ENCODE measurements at regions not wholly inside any gene's neighbourhood (a gene's known extent, or its start where the extent isn't known, plus 50 kb on each side); places are given as distances from the start of the nearest gene placed in this dataset.
A peak's percentile ranks its signal among the peaks of the same experiment; 100 is the strongest.

DNA sequence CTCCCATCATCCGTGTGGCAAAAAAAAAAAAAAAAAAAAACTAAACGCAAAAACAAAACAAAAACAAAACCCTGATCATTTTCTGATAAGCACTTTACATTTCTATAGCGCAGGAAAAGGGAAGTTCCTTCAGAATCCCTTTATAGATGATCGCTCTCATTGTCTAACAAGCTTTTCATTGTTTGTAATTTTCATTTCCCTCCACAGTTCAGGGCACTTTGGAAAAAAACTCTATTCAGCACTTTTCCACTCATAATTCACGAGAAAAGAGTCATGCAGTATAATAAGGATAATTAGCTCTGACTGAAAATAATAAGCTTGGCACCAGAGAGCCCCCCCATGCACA is 89.4 kb upstream of the ATXN1 start:
- DNase-seq: no peak

DNA sequence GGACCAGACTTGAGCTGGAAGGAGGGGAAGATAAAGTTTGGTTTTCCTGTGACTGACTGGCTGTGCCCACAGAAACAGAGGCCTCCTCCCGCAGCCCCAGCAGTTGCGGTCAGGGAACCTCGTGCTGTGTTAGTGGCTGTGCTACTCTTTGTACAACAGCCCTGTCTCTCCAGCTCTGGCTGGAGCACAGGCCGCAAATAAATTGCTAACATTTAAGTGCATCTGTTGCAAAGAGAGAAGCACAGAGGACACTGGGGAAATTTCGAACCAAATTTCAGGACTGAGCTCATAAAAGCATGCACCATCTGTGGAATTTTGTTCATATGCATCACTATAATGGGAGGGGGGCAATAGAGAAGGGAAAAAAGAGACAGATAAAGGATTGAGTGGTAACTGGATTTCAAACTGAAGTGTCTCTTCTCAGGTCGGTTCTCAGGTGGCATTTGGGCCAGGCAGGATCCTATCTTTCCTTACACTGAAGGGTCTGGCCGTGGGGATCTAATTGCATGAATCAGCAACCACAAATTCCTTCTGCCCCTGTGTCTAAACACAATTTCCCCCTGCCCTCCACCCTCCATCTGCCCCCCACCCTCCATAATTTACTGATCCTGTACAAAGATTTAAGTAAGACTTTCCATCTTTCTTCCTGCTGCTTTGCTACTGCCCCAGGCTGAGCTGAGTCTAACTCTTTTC is 88.9 kb upstream of the ATXN1 start:
- no peak for DNase-seq

DNA sequence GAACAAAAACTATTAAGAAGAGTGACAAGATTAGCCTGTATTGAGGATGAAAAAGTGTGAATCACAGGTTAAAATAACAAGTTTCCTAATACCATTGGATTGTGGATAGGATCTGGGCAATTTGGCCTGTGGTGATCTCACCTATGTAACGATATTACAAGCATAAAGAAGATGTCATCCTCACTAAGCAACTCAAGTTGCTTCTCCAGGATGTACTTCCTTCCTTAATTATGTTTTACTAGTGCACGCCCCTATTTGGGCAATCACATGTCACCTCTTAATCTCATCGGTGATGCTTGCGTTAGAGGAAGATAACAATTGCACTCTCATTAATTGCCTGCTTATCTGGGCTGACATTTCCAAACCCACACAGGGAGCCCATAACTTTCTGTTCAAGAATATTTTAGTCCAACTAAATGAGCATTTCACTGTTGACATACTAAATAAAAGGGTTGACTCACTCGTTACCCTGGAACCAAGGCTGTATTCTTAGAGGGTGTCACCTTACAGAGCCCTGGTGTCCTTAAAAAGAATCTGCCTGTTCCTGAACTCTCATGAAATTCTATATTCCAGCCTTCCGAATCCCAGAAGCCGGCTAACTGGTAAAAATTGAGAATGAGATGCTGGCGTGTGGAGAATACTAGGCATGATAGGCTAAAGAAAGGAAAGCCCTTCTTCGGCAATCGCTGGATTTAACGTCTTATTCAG is 88.2 kb upstream of the ATXN1 start:
- no peak for DNase-seq

DNA sequence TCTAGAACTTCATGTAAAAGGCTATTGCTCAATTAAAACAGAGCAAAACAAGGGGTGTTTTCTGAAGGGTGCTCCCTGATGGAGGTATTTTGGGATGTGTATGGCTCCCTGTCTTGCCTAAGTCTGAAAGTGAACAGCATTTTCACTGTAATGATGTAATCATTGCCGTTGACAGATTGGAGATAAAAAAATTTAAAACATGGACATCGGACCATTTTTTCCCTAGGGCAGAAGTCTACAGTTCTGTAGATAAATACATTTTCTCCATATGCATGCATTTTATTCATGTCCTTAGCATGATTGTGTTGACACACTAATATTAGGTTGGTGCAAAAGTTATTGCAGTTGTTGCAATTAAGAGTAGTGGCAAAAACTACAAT is 85.1 kb upstream of the ATXN1 start:
- no peak for DNase-seq

DNA sequence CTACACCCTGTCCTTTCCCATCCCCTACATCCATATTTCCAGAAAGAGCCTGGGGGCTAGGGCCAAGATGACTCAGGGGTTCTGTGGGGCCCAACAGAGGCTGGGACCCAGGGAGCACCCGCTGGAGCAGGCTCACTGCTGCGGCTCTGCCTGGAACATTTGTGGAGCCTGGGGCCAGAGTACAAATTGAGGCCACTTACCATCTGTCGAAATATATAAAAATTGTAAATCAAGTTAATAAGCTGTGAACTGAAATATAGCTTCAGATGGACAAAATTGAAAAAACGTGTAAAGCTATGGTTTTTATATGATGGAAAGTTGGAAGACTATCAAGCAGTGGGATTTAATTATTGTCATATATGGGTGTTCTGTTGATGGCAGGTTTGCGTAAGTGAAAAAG is 82.9 kb upstream of the ATXN1 start:
- DNase-seq: no peak

DNA sequence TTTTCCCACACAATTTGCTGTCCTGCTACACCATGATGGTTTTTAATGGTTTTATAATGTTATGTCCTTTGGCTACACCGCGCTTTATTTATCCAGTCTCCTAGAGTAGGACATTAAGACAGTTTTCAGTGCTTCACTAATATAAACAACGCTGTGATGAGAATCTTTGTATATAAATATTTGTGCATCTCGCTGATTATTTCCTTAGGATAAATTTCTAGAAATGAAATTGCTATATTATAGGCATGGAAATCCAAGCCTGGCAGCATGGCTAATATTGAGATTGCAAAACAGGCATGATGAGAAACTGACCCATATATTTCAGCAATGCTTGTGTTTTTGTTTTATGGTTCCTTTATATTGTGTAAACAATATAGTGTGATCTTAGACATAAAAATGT is 81.4 kb upstream of the ATXN1 start:
- DNase-seq: no peak

DNA sequence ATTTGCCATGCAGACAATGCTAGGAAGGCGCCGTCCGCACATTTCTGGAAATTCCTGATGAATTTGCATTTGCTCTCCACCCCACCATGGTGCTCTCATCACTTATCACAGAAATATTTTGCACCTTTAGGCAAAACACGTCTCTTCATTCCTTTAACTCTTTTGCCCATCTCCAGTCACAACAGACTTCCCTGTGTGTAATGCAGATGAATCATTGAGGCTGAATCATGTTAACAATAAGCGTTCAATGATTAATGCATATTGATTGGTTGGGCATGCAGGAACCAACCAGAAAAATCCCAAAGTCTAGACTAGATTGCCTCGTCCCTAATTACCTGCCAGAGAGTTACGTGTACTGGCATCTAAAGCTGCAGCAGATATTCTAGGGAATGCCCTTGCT is 80.0 kb upstream of the ATXN1 start:
- DNase-seq: no peak

DNA sequence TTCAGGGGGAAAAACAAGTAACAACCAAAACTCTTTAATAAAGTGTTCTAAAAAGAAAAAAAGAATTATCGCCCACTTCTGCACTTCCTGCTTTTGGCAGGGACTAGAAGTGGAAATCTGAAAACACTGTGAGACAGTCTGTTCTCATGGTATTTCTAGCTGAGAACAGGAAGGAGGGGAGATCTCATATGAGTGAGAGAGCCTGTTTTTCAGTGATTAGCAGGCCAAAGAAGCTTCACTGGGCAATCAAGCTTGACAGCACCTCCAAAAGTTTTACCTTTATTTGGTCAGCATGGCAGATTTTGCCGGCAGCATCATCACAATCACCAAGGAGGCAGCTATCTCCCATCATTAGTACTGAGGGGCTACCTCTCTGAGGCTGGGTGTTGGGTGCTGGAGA is 79.5 kb upstream of the ATXN1 start:
- no peak for DNase-seq

DNA sequence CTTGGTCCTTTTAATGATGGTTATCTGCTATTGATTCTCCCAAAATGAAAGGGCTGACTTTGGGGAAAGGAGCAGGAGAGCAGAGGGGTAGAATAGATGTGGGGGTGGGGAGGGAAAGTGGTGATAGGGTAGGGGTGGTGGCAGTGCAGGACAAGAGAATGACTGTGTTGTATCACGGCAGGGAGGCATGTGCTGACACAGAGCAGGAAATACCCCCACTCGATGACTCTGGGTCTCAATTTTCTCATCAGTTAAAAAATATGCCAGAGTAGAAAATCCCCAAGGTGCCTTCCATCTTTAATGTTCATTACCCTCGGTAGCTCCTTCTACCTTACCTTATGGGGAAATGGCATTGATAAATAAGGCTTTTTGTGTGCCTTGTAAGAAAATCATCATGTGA is 79.0 kb upstream of the ATXN1 start:
- DNase-seq: no peak

DNA sequence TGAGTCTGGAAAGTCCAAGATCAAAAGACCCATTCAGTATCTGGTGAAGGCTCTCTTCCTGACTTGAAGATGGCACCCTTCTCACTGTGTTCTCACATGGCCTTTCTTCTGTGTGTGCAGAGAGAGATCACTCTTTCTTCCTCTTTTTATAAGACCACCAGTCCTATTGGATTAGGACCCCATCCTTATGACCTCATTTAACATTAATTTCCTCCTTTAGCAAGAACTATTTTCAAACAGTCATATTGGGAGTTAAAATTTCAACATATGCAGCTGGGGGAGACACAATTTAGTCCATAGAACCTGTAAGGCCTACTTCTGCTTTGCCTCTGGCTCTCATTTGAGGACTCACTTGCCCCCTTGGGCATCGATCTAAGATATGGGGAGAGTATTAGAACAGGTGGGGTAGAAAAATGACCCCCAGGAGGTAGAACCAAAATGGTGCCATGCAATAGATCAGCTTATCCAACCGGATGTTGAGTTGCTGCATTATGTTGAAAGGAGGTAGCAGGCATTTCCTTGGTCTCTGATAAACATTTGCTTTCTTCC is 78.4 kb upstream of the ATXN1 start:
- DNase-seq: no peak

DNA sequence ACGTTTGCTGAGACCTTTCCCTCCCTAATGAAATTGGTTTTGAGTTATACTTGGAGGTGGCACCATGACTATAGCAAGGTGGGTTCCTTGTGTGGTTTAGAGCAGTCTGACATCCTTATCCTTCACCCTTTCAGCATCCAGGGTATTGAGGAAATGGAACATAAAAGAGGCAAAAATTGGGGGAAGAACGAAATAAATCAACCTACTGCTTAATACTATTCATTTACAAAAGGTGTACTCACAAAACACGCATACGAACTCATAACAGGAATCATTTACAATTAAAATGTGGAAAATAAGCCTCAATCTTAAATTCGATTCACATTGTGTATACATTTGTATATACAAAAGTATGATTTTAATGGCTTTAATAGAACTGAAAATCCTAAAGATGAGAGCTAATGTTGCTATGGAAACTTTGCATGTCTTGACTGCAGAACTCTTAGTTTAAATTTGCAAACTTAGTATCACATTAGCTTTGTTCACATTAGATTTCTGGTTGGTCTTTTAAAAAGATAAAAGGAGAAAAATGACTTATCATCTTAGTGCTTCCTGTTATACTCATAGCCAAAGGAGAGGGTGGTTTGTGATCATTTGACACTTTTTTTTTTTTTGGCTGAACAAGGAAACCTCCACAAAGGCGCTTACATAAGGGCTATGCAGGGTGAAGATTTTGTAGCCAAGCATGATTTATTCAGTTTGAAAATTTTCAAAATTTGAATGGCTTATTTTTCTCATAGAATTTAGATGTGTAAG is 76.1 kb upstream of the ATXN1 start:
- DNase-seq: no peak

DNA sequence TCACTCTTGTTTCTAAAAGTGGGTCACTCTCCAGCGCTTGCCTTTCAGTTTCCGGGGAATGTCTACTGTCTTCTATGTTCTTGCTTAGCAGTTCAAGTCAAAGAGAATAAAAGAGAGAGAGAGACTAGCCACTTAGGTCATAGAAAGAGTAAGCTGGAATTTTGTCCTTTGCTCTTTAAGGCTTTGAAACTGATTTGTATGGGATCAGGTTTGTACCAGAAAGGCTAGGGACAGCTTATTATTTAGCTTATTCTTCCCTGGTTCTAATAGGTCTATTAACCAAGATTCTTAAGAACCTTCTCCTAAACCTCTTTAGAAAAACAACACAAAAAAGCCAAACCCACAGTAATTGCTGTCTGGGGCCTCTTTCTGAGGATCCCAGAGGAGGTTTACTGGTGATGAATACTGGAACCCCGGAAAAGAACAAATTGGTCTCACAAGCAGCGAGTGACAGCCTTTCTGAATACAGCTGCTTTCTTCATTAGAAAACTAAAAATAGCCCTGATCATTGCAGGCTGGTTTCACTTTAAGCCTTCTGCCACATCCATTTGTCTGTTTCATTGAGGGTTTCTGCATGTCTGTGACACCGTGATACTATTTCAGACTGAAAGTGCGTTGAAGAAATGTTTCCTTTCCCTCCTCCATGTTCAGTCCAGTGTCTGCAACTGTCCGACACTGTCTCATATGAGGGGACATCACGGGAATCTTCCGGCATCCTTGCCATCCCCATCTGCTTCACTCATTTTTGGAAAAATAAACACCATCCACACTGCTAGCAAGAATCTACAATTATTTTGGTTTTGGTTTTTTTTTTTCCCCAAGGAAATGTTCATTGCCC is 75.1 kb upstream of the ATXN1 start:
- peak; percentile 49 for DNase-seq

DNA sequence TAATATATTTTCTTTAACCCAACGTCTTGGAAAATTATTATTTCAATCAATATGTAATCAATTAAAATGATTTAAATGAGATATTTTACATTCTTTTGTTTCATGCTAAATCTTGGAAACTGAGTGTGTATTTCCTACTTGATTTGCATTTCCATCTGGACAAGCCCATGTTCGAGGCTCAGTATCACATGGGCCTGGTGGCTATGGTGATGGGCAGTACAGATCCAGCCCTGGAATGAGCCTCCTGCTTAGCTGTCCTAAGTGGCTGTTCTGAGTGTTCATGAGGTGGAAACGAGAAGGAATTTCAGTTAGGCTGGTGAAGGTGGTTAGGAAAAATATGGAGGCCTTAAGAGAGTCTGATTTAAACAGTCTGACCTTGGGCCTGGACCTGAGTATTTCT is 73.0 kb upstream of the ATXN1 start:
- DNase-seq: no peak

DNA sequence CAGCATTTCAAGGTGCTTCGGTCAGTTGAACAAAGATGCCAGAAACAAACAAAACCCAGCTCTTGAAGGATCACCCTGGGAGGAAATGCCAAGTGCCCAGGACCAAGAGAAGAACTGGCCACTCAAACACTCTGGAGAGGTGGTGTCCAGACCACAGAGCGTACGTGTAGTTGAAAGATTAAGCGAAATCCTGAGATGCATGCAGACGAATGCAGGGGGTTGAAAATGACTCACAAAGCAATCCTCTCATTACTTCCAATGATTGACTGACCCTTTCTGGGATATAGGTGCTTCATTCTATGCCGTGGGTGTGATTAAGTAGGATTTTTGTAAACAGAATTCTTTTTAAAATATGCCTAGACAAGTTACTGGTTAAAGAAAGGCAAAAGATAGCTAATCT is 71.5 kb upstream of the ATXN1 start:
- no peak for DNase-seq

DNA sequence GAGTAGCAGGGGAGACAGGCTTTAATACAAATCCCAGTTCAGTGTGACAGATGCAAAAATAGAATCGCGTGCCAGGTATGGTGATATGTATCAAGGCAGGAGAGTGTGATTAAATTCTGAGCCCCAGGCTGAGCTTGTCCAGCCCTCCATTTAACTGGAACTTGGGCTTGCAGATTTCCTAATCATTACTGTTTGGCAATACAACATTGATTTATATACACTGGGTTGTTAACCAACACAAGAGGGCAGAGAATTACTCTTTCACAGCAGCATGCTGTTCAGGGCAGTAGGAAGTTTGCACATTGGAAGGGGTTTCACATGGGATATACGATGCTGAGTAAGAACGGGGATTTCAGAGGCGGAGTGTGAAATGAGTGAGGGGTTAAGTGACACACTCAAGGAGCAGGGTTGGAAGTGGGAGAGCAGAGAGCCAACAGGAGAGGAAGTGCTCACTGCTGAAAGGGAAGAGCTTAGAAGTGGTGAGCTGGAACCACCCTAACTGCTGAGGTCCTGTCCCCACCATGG is 70.8 kb upstream of the ATXN1 start:
- DNase-seq: no peak

DNA sequence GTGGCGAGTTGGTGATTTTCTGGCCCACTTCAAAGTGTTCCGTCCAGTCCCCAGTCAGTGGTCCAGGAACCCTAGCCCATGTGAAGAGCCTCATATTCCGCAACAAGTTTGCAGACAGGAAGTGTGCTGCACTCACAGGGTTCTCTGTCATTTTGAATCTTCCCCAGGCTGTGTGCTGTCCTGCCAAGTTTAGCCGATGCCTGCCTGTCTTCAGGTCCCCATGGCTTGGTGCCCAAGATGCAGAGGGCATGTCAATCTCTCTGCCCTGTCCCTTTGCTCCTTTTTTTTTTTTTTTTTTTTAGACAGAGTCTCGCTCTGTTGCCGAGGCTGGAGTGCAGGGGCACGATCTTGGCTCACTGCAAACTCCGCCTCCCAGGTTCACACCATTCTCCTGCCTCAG is 69.9 kb upstream of the ATXN1 start:
- no peak for DNase-seq

DNA sequence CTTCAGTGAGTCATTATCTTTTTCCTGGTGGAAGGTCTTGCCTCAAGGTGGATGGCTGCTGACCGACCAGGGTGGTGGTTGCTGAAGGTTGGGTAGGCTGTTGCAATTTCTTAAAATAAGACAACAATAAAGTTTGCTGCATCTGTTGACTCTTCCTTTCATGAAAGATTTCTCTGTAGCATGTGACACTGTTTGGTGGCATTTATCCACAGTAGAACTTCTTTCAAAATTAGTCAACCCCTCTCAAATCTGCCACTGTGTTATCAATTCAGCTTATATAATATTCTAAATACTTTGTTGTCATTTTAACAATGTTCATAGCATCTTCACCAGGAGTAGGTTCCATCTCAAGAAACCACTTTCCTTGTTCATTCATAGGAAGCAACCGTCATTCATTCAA is 66.8 kb upstream of the ATXN1 start:
- DNase-seq: no peak

DNA sequence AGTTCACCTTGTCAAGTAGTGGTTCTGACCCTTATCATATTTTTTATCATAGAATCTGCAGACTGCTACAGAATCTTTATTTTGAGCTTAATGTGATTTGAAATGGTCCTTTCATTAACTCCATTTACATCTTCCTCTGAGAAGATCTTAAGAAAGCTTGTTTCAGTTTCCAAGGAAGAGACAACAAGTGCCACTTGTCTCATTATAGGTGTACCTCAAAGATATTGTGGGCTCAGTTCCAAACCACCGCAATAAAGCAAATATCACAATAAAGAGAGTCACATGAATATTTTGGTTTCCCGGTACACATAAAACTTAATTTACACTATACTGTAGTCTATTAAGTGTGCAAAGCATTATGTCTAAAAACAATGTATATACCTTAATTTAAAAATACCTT is 66.4 kb upstream of the ATXN1 start:
- DNase-seq: no peak

DNA sequence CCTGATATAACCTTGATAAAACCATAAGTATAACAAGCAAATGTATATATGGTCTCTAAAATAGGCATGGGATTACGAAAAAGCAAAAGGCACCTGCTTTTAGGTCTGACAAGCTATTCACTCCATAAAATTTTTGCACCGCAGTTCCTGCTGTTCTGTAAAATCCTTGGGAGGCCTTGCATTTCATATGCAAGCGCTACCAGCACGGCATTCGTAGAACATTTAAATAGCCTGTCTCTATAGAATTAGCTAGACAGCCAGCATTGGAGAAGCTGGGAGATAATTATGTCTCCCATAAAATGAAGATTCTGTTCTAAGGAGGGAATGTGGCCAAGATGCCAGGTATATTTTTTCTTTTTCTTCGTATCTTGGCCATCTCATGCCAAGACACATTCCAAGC is 64.5 kb upstream of the ATXN1 start:
- DNase-seq: no peak

DNA sequence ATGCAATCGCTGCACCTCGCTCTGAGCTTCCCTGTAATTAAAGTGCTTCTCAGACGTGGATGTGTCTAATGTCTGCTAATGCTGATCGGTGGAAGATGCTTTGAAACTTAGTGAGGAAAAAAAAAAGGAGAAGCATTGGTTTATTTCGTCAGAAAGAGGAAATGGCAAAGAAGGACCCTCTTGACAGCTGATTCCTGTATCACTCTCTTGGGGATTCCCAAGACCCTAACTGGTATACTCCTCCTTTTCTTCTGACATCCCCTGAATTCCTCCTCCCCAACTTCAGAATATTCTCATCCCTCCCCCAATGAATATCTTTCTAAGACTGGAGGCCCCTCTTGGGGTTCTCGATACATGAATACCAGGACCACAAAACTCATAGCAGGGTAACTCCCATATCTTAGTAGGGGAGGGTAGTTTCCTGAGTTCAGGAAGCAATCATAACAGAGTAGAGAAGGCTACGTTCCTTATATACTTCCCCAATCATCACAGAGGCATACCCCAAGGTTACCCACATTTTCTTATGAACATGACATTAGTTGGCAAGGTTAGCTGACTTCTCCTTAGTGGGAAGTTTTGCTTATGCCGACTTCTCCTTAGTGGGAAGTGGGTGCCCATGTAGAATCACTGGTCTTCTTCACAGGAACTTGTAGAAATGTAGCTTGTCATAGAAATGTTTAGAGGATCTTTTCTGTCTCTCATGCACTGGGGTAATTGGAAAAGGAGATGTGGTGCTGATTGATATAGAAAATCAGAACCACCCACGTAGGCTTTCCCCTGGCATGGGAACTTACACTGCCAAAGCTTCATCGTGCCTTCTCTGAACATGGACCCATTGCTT is 63.8 kb upstream of the ATXN1 start:
- DNase-seq: no peak

DNA sequence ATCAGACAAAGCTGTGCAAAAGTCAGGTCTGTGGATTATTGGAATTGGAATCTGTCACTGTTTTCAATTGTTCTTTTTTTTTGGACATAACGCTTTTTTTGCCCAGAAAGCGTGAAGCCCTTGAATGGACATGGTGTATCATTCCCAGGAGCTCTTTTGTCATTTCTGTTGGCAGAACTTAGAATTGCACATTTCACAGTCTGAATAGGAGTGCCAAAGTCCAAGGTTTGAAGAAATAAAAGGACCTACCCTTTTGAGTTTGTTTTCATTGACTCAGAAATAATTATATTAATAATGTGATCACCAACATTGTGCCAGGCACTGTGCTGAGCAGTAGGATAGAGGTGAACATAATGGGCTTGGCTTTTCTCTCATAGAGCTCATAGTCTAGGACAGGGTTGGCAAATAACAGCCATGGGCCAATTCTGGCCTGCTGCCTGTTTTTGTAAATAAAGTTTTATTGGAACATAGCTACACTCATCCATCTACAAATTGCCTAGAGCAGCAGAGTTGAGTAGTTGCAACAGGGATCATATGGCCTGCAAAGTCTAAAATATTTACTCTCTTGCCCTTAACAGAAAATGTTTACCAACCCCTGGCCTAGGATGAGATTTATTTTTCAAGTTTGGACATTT is 62.6 kb upstream of the ATXN1 start:
- no peak for DNase-seq

All from RPMI8226 (cell line).